ENCODE measurements at regions not wholly inside any gene's neighbourhood (a gene's known extent, or its start where the extent isn't known, plus 50 kb on each side); places are given as distances from the start of the nearest gene placed in this dataset.

DNA sequence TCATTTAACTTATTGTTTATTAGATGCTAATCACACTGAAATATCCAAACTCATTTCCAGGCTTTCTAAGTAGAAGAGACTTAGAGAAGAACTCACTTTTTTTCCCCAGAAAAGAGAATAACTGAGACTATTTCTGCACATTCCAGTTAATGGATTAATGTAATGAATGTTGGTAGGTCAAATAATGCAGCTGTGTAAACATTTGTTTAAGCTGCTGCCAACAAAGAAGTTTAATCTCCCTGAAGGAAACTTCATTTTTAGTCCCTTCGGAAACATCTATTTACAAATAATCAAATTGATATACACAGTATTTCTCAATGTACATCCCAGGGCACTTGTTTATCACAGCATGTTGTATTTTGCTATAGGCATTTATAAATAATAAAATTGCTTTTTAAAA is 126.9 kb downstream of the KCNS3 start:
- TF ChIP-seq, protein P1, sequence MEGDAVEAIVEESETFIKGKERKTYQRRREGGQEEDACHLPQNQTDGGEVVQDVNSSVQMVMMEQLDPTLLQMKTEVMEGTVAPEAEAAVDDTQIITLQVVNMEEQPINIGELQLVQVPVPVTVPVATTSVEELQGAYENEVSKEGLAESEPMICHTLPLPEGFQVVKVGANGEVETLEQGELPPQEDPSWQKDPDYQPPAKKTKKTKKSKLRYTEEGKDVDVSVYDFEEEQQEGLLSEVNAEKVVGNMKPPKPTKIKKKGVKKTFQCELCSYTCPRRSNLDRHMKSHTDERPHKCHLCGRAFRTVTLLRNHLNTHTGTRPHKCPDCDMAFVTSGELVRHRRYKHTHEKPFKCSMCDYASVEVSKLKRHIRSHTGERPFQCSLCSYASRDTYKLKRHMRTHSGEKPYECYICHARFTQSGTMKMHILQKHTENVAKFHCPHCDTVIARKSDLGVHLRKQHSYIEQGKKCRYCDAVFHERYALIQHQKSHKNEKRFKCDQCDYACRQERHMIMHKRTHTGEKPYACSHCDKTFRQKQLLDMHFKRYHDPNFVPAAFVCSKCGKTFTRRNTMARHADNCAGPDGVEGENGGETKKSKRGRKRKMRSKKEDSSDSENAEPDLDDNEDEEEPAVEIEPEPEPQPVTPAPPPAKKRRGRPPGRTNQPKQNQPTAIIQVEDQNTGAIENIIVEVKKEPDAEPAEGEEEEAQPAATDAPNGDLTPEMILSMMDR (IDR thresholded peaks at IDR 0.05) = no peak
- no peak for TF ChIP-seq POLR2A (IDR thresholded peaks at IDR 0.05)
